ENCODE measurements at regions not wholly inside any gene's neighbourhood (a gene's known extent, or its start where the extent isn't known, plus 50 kb on each side); places are given as distances from the start of the nearest gene placed in this dataset.
"Not testable (repeated sequence)": the region's sequence is repeated elsewhere in the genome, so short reads cannot be mapped to it uniquely, and the experiment has no call there.

GRCh38 chr4:178010596-178010995 lies 568.4 kb upstream of the AGA start:
- no peak for DNase-seq (ENCODE audit: low read depth)
- no peak for TF ChIP-seq CTCF (IDR thresholded peaks at IDR 0.05; ENCODE audit: low read depth, low read length, missing control alignments)
- H3K4me3 ChIP-seq (ENCODE audit: low read depth, low read length): no peak overlapping the region
- in situ Hi-C loops (cut with HindIII; ENCODE audit: low sequenced_read_pairs): no loop called here

GRCh38 chr4:178015046-178015445 lies 572.8 kb upstream of the AGA start:
- in situ Hi-C loops (cut with HindIII; ENCODE audit: low sequenced_read_pairs); DNase-seq (ENCODE audit: low read depth); H3K4me3 ChIP-seq (ENCODE audit: low read depth, low read length): not testable (repeated sequence)

GRCh38 chr4:178026999-178027398 lies 584.8 kb upstream of the AGA start:
- in situ Hi-C loops (cut with HindIII; ENCODE audit: low sequenced_read_pairs): no loop called here
- no peak for TF ChIP-seq CTCF (IDR thresholded peaks at IDR 0.05; ENCODE audit: low read depth, low read length, missing control alignments)
- H3K4me3 ChIP-seq (ENCODE audit: low read depth, low read length): no peak overlapping the region
- DNase-seq (ENCODE audit: low read depth): no peak

GRCh38 chr4:178027796-178028195 lies 585.6 kb upstream of the AGA start:
- TF ChIP-seq CTCF (IDR thresholded peaks at IDR 0.05; ENCODE audit: low read depth, low read length, missing control alignments): no peak
- no peak overlapping the region for H3K4me3 ChIP-seq (ENCODE audit: low read depth, low read length)
- DNase-seq (ENCODE audit: low read depth): no peak
- in situ Hi-C loops (cut with HindIII; ENCODE audit: low sequenced_read_pairs): no loop called here

GRCh38 chr4:178028481-178028880 lies 586.2 kb upstream of the AGA start:
- DNase-seq (ENCODE audit: low read depth): no peak
- no peak for TF ChIP-seq CTCF (IDR thresholded peaks at IDR 0.05; ENCODE audit: low read depth, low read length, missing control alignments)
- in situ Hi-C loops (cut with HindIII; ENCODE audit: low sequenced_read_pairs): no loop called here
- H3K4me3 ChIP-seq (ENCODE audit: low read depth, low read length): no peak overlapping the region

- in situ Hi-C loops (cut with HindIII; ENCODE audit: low sequenced_read_pairs): no loop called here
These were observed 595.4 kb upstream of the AGA start for GRCh38 chr4:178037459-178038214.

More at GRCh38 chr4:178037459-178038214, 595.4 kb upstream of the AGA start:
- DNase-seq (ENCODE audit: low read depth): no peak
- no peak overlapping the region for H3K4me3 ChIP-seq (ENCODE audit: low read depth, low read length)
- TF ChIP-seq CTCF (IDR thresholded peaks at IDR 0.05; ENCODE audit: low read depth, low read length, missing control alignments): no peak

Measured in astrocyte of the cerebellum (primary cell).